ENCODE measurements at regions not wholly inside any gene's neighbourhood (a gene's known extent, or its start where the extent isn't known, plus 50 kb on each side); places are given as distances from the start of the nearest gene placed in this dataset.

DNA sequence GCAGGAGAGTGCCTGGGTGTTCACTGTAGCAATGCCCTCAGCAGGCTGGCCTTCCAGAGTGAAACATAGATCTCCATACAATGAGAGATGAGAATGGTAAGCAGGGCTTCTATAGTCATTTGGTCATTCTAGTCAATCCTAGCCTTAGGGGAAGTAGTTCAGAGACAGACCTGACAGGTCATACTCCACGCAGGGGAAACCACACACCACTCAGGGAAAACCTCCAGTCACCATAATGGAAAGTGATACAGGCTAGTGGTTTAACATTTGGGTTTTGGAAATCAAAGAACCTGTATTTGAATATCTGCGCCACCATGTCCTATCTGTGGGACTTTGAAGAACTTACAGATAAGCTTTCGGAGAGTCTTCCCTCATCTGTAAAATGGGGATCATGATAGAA, 425.7 kb upstream of the PPP2R3A start:
- TF ChIP-seq, protein P1, sequence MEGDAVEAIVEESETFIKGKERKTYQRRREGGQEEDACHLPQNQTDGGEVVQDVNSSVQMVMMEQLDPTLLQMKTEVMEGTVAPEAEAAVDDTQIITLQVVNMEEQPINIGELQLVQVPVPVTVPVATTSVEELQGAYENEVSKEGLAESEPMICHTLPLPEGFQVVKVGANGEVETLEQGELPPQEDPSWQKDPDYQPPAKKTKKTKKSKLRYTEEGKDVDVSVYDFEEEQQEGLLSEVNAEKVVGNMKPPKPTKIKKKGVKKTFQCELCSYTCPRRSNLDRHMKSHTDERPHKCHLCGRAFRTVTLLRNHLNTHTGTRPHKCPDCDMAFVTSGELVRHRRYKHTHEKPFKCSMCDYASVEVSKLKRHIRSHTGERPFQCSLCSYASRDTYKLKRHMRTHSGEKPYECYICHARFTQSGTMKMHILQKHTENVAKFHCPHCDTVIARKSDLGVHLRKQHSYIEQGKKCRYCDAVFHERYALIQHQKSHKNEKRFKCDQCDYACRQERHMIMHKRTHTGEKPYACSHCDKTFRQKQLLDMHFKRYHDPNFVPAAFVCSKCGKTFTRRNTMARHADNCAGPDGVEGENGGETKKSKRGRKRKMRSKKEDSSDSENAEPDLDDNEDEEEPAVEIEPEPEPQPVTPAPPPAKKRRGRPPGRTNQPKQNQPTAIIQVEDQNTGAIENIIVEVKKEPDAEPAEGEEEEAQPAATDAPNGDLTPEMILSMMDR (IDR thresholded peaks at IDR 0.05) = no peak
- TF ChIP-seq POLR2AphosphoS5 (IDR thresholded peaks at IDR 0.05; ENCODE audit: insufficient read depth in 1 of 2, low read depth in 1 of 2) (no peak), POLR2A (IDR thresholded peaks at IDR 0.05) (no peak)
